Fibroblast of the aortic adventitia (primary cell): ENCODE measurements at regions not wholly inside any gene's neighbourhood (a gene's known extent, or its start where the extent isn't known, plus 50 kb on each side); places are given as distances from the start of the nearest gene placed in this dataset.
A peak's percentile ranks its signal among the peaks of the same experiment; 100 is the strongest.

Experiments
- DNase-seq: peaks from one replicate; pipeline ENCODE4 v3.0.0-alpha.2; 2010; ENCODE audit warnings: low read depth
- H3K4me3 ChIP-seq: 2 replicates; pipeline ENCODE4 v1.5.1; 2011; ENCODE audit warnings: low read depth, mild to moderate bottlenecking, control low read depth, low read length, moderate library complexity
- CTCF ChIP-seq: IDR thresholded peaks from 2 replicates; pipeline ENCODE4 v1.5.1; 2011; ENCODE audit warnings: mild to moderate bottlenecking, low read length, control low read depth, inconsistent platforms; ENCODE audit not compliant: insufficient read depth

- TF ChIP-seq CTCF: no peak
- H3K4me3 ChIP-seq: no peak overlapping the region
These were observed 73.4 kb upstream of the HMGCLL1 start for GRCh38 chr6:55652429-55652828.

GRCh38 chr6:55651015-55651414, 72.0 kb upstream of the HMGCLL1 start:
- DNase-seq: no peak

More at GRCh38 chr6:55652429-55652828, 73.4 kb upstream of the HMGCLL1 start:
- DNase-seq: no peak

DNA sequence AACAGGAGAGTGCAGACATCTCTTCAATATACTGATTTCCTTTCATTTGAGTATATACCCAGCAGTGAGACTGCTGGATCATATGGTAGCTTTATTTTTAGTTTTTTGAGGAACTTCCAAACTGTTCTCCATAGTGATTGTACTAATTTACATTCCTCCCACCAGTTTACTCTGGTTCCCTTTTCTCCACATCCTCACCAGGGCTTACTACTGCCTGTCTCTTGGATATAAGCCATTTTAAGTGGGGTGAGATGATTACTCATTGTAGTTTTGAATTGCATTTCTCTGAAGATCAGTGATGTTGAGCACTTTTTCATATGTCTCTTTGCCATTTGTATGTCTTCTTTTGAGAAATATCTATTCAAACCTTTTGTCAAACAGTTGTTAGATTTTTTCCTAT, 64.9 kb upstream of the HMGCLL1 start:
- DNase-seq: peak; percentile 18
- no peak overlapping the region for H3K4me3 ChIP-seq
- no peak for TF ChIP-seq CTCF

More at GRCh38 chr6:55651015-55651414, 72.0 kb upstream of the HMGCLL1 start:
- TF ChIP-seq CTCF: no peak
- H3K4me3 ChIP-seq: no peak overlapping the region

DNA sequence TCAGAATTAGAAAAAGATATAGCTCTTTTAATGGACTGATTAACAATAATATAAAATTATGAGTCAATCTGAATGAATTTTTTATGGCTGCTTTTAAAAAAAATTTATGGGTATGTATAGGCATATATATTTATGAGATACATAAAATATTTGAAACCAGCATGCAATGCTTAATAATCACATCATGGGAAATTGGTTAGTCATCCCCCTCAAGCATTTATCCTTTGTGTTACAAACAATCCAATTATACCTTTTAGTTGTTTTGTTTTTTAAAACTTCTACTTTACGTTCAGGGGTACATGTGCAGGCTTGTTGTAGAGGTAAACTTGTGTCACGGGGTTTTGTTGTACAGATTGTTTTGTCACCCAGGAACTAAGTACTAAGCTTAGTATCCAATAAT, 63.4 kb upstream of the HMGCLL1 start:
- DNase-seq: no peak
- no peak for TF ChIP-seq CTCF
- H3K4me3 ChIP-seq: no peak overlapping the region

DNA sequence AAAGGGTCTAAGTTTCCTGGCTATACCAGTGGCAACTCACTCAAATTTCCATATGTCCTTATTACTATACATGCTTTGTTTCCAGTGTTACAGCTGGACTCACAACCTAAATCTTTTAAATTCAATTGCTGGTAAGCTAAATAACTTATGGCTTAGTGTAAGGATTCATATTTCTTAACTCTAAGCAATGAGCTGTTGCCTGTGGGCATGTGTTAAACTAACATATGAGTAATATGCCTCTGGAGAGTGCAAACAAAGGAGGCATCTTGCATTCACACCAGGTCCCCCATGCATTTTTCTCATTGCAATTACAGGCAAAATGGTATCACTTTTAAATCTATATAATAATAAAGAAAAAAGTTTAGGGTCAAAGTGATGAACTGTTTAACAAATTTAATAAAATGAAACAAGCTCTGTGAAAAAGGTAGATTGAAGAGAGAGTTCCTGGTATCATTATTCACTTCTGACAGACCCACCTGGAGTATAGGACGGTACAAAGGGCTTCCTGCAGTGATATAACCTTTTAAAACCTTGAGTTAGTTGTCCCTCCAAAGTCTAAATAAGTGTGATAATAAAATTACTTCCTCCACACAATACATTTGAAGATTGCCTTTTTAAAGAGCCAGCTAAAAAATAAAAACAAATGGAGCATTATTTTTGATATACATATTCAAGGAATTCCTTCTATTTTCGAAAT, 57.6 kb upstream of the HMGCLL1 start:
- H3K4me3 ChIP-seq: no peak overlapping the region
- peak; percentile 31 for DNase-seq
- TF ChIP-seq CTCF: no peak

DNA sequence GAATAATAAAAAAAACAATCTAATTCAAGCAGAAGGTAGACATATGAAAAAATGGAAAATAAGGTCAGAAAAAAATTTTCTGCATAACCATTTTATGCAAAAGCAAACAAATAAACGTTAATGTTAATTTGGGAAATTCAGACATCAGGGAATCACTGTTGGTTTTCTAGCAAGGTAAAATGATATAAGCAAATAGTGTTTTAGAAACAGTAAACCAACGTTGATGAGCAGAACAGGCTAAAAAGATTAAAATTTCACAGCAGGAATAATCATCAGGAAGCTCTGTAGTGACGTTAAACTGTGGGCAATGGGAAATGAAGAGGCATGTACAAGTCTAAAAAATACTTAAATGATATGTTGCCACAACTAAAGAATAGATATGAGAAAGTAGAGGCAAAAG, 54.5 kb upstream of the HMGCLL1 start:
- no peak for DNase-seq

More for the DNA sequence above, 54.5 kb upstream of the HMGCLL1 start:
- no peak overlapping the region for H3K4me3 ChIP-seq
- TF ChIP-seq CTCF: no peak
